ENCODE measurements at regions not wholly inside any gene's neighbourhood (a gene's known extent, or its start where the extent isn't known, plus 50 kb on each side); places are given as distances from the start of the nearest gene placed in this dataset.

- Histone ChIP-seq H3K27me3 (no peaks in the 10 kb centered on the region), H3K4me3 (no peak overlapping the region), H3K27ac (no peak overlapping the region), H3K36me3 (no peaks in the 10 kb centered on the region), H3K4me1 (no peaks in the 10 kb centered on the region), H3K9me3 (no peaks in the 10 kb centered on the region)
- ATAC-seq (no peak), DNase-seq (no peak)
- peak; percentile 21 for TF ChIP-seq CTCF (IDR thresholded peaks at IDR 0.05)
- intact Hi-C loops (cut with DNase I) = no loop called here
Observed at GRCh38 chr19:29084266-29084665, 128.7 kb downstream of the UQCRFS1 start.

GRCh38 chr19:29083863-29084262 lies 129.1 kb downstream of the UQCRFS1 start:
- Histone ChIP-seq H3K36me3 (no peaks in the 10 kb centered on the region), H3K27me3 (no peaks in the 10 kb centered on the region), H3K9me3 (no peaks in the 10 kb centered on the region), H3K27ac (no peak overlapping the region), H3K4me3 (no peak overlapping the region), H3K4me1 (no peaks in the 10 kb centered on the region)
- ATAC-seq = no peak
- no peak for TF ChIP-seq CTCF (IDR thresholded peaks at IDR 0.05)
- intact Hi-C loops (cut with DNase I) = no loop called here
- no peak for DNase-seq

- intact Hi-C loops (cut with DNase I) = no loop called here
- no peak for TF ChIP-seq CTCF (IDR thresholded peaks at IDR 0.05)
- ATAC-seq (no peak), DNase-seq (no peak)
- no peaks in the 10 kb centered on the region for H3K9me3 ChIP-seq
- H3K27ac ChIP-seq = no peak overlapping the region
- H3K27me3 ChIP-seq = no peaks in the 10 kb centered on the region
- no peaks in the 10 kb centered on the region for H3K4me1 ChIP-seq
- no peaks in the 10 kb centered on the region for H3K36me3 ChIP-seq
- no peak overlapping the region for H3K4me3 ChIP-seq
Observed at GRCh38 chr19:29079356-29080032, 133.5 kb downstream of the UQCRFS1 start.

- no peaks in the 10 kb centered on the region for H3K36me3 ChIP-seq
- no peak for DNase-seq
- no peaks in the 10 kb centered on the region for H3K27me3 ChIP-seq
- no peak overlapping the region for H3K27ac ChIP-seq
- H3K4me1 ChIP-seq = no peaks in the 10 kb centered on the region
- intact Hi-C loops (cut with DNase I) = no loop called here
- H3K4me3 ChIP-seq = no peak overlapping the region
- no peak for ATAC-seq
- TF ChIP-seq CTCF (IDR thresholded peaks at IDR 0.05) = no peak
- H3K9me3 ChIP-seq = no peaks in the 10 kb centered on the region
Observed at GRCh38 chr19:29076963-29077362, 136.0 kb downstream of the UQCRFS1 start.

GRCh38 chr19:29076161-29076560 lies 136.8 kb downstream of the UQCRFS1 start:
- ATAC-seq = no peak
- Histone ChIP-seq H3K27ac (no peak overlapping the region), H3K27me3 (no peaks in the 10 kb centered on the region), H3K9me3 (no peaks in the 10 kb centered on the region), H3K4me1 (no peaks in the 10 kb centered on the region), H3K4me3 (no peak overlapping the region), H3K36me3 (no peaks in the 10 kb centered on the region)
- no peak for DNase-seq
- intact Hi-C loops (cut with DNase I) = no loop called here
- TF ChIP-seq CTCF (IDR thresholded peaks at IDR 0.05) = no peak

GRCh38 chr19:29075149-29075548 lies 137.8 kb downstream of the UQCRFS1 start:
- intact Hi-C loops (cut with DNase I) = no loop called here
- ATAC-seq (no peak), DNase-seq (no peak)
- TF ChIP-seq CTCF (IDR thresholded peaks at IDR 0.05) = no peak
- Histone ChIP-seq H3K27me3 (no peaks in the 10 kb centered on the region), H3K27ac (no peak overlapping the region), H3K36me3 (no peaks in the 10 kb centered on the region), H3K9me3 (no peaks in the 10 kb centered on the region), H3K4me3 (no peak overlapping the region), H3K4me1 (no peaks in the 10 kb centered on the region)

All from upper lobe of right lung (tissue), 1 donor.